HepG2 (cell line): ENCODE measurements at regions not wholly inside any gene's neighbourhood (a gene's known extent, or its start where the extent isn't known, plus 50 kb on each side); places are given as distances from the start of the nearest gene placed in this dataset.

Experiments used
- ATAC-seq: fragments of 200-7000 bp; cut with Tn5 transposase; 3 replicates; pipeline ENCODE4 v1.9.1; 2020; ENCODE audit warnings: mild to moderate bottlenecking, moderate library complexity
- BruUV-seq: library from RNA; stranded (reverse); fragments of 400-500 nt; replicated peaks from 2 replicates; lab custom pipeline; 2021; lab: Mats Ljungman, UMichigan
- CTCF ChIA-PET: fragments of 300-600 bp; formaldehyde crosslinking; extraction: SDS; loops from one replicate; lab custom pipeline; 2021; ENCODE audit warnings: low total read pairs, inconsistent platforms, low intra/inter-chr PET ratio; lab: Yijun Ruan, JAX
- POLR2A ChIA-PET: fragments of 350-600 bp; sonication (Branson Sonifier 250); formaldehyde crosslinking; loops from one replicate; lab custom pipeline; 2020; ENCODE audit warnings: antibody characterized with exemption, inconsistent platforms; lab: Yijun Ruan, JAX
- DNase-seq: peaks from one replicate; pipeline ENCODE4 v3.0.0-alpha.2; 2015; ENCODE audit warnings: low spot score
- FAIRE-seq: peaks from 3 replicates; lab custom pipeline; 2011; peaks lifted over from hg19 to GRCh38; lab: Jason Lieb, UNC
- H2AFZ ChIP-seq: one replicate; pipeline ENCODE4 v1.6.1; 2011; ENCODE audit warnings: low read length, inconsistent platforms
- H3K27ac ChIP-seq: fragments of 300-600 bp; 3 replicates; pipeline ENCODE4 v1.8.0; 2011; ENCODE audit warnings: mixed run types, mild to moderate bottlenecking, mixed read lengths, low read length, inconsistent platforms; ENCODE audit not compliant: insufficient read depth; ENCODE audit errors: extremely low read length
- H3K27me3 ChIP-seq, 2 experiments: fragments of 200-600 bp in 1 of 2; 2 replicates in 1 of 2; 3 replicates in 1 of 2; pipeline versions ENCODE4 v1.6.0 to v1.8.0; 2011; ENCODE audit warnings: low read length in 2 of 2, mild to moderate bottlenecking in 2 of 2, moderate library complexity in 2 of 2, inconsistent platforms in 1 of 2; ENCODE audit not compliant: insufficient read depth in 2 of 2, control insufficient read depth in 1 of 2
- H3K36me3 ChIP-seq, 2 experiments: fragments of 200-600 bp in 1 of 2; replicated peaks in 1 of 2; 2 replicates in 1 of 2; 3 replicates in 1 of 2; pipeline versions ENCODE4 v1.5.1 to v1.8.0; 2011; ENCODE audit warnings: low read length in 2 of 2, inconsistent platforms in 1 of 2; ENCODE audit not compliant: insufficient read depth in 2 of 2, control insufficient read depth in 1 of 2
- H3K4me1 ChIP-seq: 2 replicates; pipeline ENCODE4 v1.5.1; 2012; ENCODE audit warnings: low read length, inconsistent platforms; ENCODE audit not compliant: insufficient read depth
- H3K4me2 ChIP-seq: 2 replicates; pipeline ENCODE4 v1.6.0; 2011; ENCODE audit warnings: low read depth, low read length, inconsistent platforms
- H3K4me3 ChIP-seq, 3 experiments: fragments of 200-600 bp in 1 of 3; sonication (generic), shearing (Covaris generic) in 1 of 3; replicated peaks in 1 of 3; 2 replicates each; pipeline ENCODE4 v1.5.1; 2011 to 2016; ENCODE audit warnings: low read length in 3 of 3, inconsistent platforms in 2 of 3, low read depth in 2 of 3, mild to moderate bottlenecking in 2 of 3, control low read depth in 1 of 3, mixed read lengths in 1 of 3; ENCODE audit not compliant: insufficient read depth in 1 of 3
- H3K79me2 ChIP-seq: one replicate; pipeline ENCODE4 v1.6.1; 2011; ENCODE audit warnings: low read length, inconsistent platforms; ENCODE audit not compliant: insufficient read depth
- H3K9ac ChIP-seq: 2 replicates; pipeline ENCODE4 v1.6.0; 2011; ENCODE audit warnings: mild to moderate bottlenecking, low read depth, low read length, inconsistent platforms; ENCODE audit not compliant: insufficient read depth
- H3K9me3 ChIP-seq: 2 replicates; pipeline ENCODE4 v1.5.1; 2012; ENCODE audit warnings: mild to moderate bottlenecking, low read length
- H4K20me1 ChIP-seq: 2 replicates; pipeline ENCODE4 v1.6.0; 2011; ENCODE audit warnings: inconsistent platforms, mild to moderate bottlenecking, low read length, moderate library complexity; ENCODE audit not compliant: insufficient read depth
- CEBPB ChIP-seq: IDR thresholded peaks from 2 replicates; pipeline ENCODE4 v1.6.1; 2011; ENCODE audit warnings: low read depth, low read length, improper control_type of control experiment, borderline replicate concordance
- NONO ChIP-seq, 2 experiments: fragments of 450-650 bp in 1 of 2; sonication (generic) in 1 of 2; formaldehyde crosslinking in 1 of 2; IDR thresholded peaks in 1 of 2; conservative IDR thresholded peaks in 1 of 2; 2 replicates each; pipeline versions ENCODE4 v1.6.1 to v1.8.0; 2017 to 2022; ENCODE audit warnings: mild to moderate bottlenecking in 1 of 2, missing genetic modification reagents in 1 of 2, moderate library complexity in 1 of 2
- SSRP1 ChIP-seq: IDR thresholded peaks from 2 replicates; pipeline ENCODE4 v1.6.1; 2016; ENCODE audit warnings: control low read depth
- WGBS: methylation state at CpG from one replicate; pipeline ENCODE4 v1.1.6; 2017; ENCODE audit warnings: low lambda C conversion rate; 5-methylcytosine and 5-hydroxymethylcytosine counted together
- in situ Hi-C: cut with HindIII; loops from 2 replicates; pipeline ENCODE4 v1.10.0; 2017; ENCODE audit warnings: low pct_unique_long_range_greater_than_20kb; ENCODE audit not compliant: extremely low pct_ligation_motif_present
- intact Hi-C: fragments of 100-400 bp; cut with micrococcal nuclease; formaldehyde crosslinking; loops from one replicate; pipeline ENCODE4 v1.10.0; 2022; ENCODE audit not compliant: unreplicated experiment
- small RNA-seq, 3 experiments: library from RNA; depleted of rRNA; stranded (forward); fragments of <200 nt; gene quantifications; one replicate each; pipeline ENCODE3, GENCODE V24; 2012; ENCODE audit warnings: low read depth in 2 of 3, low replicate concordance in 1 of 3; ENCODE audit not compliant: insufficient read length in 3 of 3, insufficient read depth in 2 of 3

DNA sequence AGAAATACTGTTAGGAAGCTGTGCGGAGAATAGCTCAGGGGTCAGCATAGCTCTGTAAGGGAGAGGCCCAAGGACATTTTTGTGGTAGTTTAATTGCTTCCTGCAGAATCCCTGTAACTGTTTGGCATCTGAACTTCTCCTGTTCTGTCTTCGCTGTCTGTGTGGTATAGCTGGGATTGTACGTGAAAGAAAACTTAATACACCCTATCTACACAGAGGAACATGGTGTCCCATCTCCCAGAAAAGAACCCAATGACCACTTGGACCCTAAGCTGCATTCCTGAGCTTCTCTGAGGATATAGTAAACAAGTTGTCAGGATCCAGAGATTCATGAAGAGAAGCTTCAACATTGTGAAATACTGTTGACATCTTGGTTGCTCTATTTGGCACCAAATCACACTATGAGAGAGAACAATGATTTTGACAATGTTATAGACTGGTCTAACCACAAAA lies 81.3 kb downstream of the CDC42EP3 start:
- Histone ChIP-seq H3K9me3 (peaks cover 17% of the 10 kb centered on the region; the same call in 1 of the 2 replicates), H3K4me3 (no peak overlapping the region), H3K27ac (no peak overlapping the region), H3K27me3 (no peaks in the 10 kb centered on the region; a peak in 3 of 5 replicates), H2AFZ (no peak overlapping the region), H3K36me3 (no peaks in the 10 kb centered on the region), H3K4me1 (no peaks in the 10 kb centered on the region), H4K20me1 (no peaks in the 10 kb centered on the region), H3K9ac (no peak overlapping the region), H3K4me2 (no peak overlapping the region), H3K79me2 (no peaks in the 10 kb centered on the region)
- intact Hi-C loops (no loop called here), in situ Hi-C loops (no loop called here)
- no peak for TF ChIP-seq NONO (IDR thresholded peaks at IDR 0.05)
- no peak for TF ChIP-seq NONO (CRISPR knock-in tag; conservative IDR thresholded peaks at IDR 0.05)
- peak; percentile 16; the same call in 1 of the 2 replicates for TF ChIP-seq CEBPB
- TF ChIP-seq SSRP1: no peak
- 28% methylated on average over 3 of the region's 3 CpGs for WGBS
- no TSS peak for BruUV-seq
- FAIRE-seq: no peak
- ChIA-PET CTCF (no interaction called here), POLR2A (no interaction called here)
- no peak for DNase-seq
- no peak for ATAC-seq

Small RNA genes lying in the stretch of these regions (small RNA-seq; reads per million reads assigned to genes)
- 0 reads per million in 3 experiments for gene RNU6-1116P
